GM21576 (cell line): ENCODE measurements at regions not wholly inside any gene's neighbourhood (a gene's known extent, or its start where the extent isn't known, plus 50 kb on each side); places are given as distances from the start of the nearest gene placed in this dataset.
"Not testable (repeated sequence)": the region's sequence is repeated elsewhere in the genome, so short reads cannot be mapped to it uniquely, and the experiment has no call there.

ENCODE experiments used
- ATAC-seq: cut with Tn5 transposase; IDR thresholded peaks from one replicate; pipeline ENCODE4 v1.9.1; 2021; ENCODE audit warnings: mild to moderate bottlenecking, moderate library complexity; ENCODE audit not compliant: unreplicated experiment

DNA sequence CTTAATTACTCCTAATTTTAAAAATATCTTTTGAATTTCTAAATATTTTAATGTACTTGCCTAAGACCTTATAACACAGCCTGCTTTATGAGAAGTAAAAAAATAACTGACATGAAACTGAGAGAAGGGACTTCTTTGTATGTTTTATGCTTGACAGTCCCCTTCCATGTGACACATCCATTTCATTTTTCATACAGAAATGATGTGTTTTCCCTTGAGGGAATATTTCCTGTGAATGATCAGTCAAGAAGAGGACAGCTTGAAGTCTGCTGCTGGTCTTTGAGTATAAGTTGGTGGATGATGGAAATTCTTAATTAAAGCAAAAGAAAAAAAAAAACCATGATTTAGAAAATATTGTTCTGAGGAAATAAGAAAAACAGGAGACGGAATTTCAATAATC, 230.4 kb upstream of the KLHL1 start:
- ATAC-seq: no peak

DNA sequence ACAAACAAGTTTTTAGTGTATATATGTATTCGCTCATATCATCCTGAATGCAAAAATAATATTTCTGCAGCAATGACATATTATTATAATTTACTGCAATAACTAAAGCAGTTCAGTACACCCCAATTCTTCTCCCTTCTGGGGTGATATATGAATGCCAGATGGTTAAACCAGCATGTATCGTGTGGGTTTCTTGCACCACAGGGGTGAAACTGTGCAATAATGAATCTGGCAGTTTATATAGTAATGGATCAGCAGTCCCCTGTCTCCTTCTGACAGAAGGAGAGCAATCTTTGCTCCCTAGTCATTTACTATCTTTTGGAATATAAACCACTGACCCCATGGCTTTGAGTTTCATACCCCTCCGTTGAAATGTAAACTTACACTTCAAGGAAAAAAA, 228.6 kb upstream of the KLHL1 start:
- no peak for ATAC-seq

DNA sequence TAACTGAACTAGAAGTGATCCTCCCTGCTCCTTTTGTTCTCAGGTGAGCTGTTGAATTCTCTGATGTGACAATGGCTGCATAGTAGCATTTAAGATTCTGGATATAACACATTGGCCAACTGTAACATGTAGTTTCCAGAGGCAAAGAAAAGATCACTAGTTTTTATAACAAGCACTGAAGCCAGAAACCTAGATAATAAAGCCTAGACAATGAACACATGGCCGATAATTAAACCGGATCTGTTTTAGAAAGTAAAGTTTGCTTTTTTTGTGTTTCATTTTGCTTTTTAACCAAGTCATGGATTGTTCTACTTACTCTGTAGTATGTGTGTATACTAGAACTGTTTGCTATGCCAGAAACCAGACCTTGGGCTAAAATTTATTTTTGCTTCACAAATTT, 225.5 kb upstream of the KLHL1 start:
- ATAC-seq: no peak

DNA sequence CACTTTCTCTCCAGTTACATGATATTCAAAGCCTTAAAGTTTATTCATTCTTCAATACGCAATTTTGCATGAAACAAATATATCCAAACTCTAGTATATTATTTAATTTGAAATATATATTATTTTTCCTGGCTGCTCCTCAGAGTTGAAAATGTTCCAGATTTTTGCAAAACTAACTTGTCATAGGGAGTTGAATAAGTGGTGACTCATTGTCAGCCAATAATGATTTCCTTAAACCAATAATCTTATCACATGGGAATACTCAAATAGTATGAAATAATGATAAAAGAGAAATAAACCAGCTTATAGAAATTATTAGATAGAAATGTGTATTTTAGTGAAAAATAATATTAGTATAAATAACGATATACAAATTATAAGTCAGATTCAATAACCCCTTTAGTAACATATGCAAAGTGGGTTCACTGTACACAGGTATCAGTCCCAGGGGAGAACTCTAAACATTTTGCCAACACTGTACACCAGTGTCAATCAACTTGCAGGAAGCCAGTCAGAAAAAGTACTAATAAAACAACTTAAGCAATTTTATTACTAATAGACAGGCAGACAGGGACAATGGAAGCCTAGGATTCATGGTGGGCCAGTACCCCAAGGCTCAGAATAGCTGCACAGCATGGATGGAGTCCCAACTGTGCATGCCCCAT, 222.6 kb upstream of the KLHL1 start:
- no peak for ATAC-seq

DNA sequence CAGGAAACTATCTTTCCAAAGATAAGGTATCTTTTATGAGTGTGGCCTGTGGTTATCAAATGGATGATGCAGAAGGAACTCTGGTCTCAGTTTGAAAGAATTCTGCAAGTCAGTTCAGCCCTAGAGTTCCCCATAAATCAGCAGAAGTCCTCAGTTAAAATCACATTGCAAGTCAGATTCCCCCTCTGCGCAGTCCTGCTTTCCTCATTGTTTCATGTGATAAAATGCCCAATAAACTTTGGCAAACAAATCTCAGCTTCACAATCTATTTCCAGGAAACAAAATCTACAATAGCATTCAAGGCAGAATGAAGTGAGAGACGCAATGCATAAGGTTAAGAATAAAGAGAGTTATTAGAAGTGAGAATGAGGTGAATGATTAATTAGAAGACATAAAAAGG, 216.3 kb upstream of the KLHL1 start:
- ATAC-seq: no peak

DNA sequence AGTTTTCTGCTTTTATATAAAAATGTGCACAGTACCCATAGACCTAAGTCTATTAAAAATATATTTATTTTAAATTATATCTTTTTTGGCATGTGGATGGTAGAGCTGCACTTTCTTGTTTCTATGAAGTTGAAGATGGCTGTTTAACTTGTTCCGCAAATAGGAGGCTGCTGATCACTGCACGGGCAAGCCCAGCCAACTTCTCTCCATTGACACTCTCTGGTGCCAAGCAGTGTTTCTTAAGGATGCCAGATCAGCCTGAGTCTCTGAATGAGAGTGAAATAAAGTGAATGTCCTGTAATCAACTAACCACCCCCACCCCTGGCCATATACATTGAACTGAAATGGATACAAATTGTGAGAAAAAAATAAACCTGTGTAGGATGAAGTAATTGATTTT, 202.9 kb upstream of the KLHL1 start:
- ATAC-seq: no peak

DNA sequence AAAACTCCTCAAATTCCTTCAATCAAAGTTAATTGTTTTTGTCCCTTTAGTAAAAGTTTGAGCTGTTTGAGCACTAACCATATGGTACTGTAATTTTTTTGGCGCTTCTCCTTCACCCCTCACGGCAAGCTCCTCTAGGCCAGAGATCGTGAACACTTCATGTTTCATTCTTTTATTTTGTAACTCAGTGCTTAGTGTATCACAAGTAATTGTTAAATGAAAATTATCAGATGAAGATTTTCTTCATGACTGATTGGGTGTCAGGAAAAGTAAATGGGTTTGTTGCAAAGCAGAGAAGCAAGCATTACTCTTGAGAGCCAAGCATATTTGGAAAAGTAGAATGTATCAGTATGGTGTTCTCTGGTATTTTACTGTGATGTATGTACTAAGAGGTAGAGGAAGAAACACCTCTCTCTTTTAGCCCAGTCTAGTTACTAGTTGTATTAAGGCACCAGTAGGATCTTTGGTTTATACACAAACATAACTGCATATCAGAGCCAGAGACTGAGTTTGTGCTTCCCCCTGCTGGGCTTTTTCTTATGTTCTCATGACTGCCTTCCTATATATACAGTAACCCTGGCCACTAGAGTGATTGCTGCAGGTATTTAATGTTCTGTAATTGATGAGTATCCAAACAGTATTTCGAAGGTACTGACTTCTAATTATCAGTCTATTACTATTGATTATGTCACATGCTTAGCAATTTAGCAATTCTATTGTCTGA, 202.3 kb upstream of the KLHL1 start:
- no peak for ATAC-seq

DNA sequence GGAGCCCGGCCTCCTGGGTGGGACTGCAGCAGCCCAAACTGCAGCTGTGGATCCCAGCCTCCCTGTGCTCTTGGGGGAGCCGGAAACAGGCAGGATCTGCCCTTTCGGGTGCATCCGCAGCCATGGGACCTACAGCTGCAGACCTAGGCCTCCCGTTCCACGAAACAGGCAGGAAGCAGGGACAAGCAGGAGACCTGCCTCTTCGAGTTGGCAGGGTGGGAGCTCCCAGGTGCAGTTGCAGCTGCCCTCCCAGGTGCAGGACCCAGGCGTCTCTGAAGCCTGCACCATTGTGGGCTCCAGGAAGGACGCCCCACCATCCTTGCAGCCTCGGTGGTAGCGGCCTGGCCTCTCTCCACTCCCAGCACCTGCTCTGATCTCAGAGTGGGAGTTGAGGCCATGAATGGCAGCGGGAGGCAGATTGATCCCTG, 189.0 kb upstream of the KLHL1 start:
- ATAC-seq: no peak

DNA sequence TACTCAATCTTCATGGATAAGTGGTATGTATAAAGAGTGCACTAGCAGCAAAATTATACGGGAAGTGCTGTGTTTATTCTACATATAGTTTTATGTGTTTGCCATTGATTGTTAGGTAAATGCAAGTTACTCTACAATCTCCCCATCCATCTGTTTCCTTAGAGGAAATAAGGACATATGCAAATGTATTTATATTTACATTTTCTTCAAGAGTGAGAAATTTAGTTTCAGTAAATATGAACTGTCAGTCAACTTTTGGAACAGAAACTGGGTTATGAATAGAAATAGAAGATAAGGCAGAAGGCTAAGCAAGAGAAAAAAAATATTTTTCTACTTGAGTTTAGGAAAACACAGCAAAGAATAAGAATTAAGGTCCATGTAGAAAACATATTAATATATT, 176.1 kb upstream of the KLHL1 start:
- ATAC-seq: no peak

DNA sequence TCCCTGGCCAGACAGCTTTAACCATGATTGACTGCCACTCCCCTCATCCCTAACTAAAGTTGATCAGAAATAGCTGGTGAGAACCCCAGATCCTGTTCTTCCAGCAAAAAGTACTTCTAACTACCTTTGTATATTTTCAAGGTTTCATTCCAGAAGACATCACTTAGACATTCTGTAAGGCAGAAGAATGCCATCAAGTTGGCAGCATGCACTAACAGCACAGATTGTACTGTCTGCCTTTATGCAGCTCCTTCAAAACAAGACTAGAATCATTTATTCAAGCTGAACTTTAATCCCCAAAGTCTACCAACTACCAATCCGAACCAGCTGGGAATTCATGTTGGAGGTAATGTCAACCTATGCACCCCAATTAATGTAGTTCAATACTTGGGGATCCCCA, 167.6 kb upstream of the KLHL1 start:
- no peak for ATAC-seq

DNA sequence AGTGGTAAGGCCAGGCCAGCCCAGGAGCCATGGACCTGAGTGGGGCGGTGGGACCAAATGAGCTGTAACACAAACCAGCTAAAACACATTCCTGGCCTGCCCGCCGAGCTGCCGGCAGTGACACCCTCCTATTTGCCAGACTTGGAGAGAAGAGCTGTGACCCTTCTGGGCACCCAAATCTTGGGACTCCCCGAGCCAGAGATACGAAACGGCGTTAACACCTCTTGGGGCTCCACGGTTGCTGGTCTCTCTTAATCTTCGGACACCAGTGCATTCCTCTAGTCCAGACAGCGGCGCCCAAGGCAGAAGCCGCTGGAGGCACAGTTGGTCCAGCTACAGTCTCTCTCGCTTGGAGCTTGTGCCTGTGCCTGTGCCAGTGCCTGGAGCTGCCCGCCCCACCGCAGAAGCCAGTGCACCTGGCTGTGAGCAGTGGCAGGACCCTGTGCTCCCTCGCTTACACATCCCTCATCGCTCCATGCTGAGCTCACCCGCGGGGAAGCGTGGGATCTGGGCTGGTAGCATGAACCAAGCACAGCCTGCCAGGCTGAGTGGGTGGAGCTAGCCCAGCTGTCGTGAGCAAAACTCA, 147.2 kb upstream of the KLHL1 start:
- ATAC-seq: no peak

DNA sequence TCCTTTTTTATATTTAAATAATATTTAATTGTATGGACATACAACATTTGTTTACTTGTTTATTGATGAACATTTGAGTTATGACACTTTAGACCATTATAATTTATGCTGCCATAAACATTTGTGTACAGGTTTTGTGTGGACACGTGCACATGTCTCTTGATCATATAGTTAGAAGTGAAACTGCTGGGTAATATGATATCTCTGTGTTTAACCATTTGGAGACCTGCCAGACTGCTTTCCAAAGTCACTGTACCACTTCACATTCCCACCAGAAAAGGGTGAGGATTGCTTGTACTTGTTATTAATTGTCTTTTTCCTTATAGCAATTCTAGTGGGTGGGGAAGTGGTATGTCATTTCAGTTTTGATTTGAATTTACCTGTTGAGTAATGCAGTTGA, 145.6 kb upstream of the KLHL1 start:
- no peak for ATAC-seq

DNA sequence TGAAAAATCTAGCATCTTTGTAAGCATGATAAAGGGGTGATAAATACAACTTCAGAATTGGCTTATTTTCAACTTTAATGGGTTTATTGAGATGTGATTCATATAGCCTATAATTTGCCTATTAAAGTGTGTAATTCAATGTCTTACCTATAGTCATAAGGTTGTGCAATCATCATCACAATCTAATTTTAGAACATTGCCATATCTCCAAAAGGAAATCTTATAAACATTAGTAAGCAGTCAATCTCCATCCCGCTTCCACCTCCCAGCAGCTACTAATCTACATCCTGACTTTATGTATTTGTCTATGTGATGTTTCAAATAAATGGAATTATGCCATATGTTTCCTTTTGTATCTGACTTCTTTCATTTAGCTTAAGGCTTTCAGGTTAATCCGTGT, 145.2 kb upstream of the KLHL1 start:
- no peak for ATAC-seq

DNA sequence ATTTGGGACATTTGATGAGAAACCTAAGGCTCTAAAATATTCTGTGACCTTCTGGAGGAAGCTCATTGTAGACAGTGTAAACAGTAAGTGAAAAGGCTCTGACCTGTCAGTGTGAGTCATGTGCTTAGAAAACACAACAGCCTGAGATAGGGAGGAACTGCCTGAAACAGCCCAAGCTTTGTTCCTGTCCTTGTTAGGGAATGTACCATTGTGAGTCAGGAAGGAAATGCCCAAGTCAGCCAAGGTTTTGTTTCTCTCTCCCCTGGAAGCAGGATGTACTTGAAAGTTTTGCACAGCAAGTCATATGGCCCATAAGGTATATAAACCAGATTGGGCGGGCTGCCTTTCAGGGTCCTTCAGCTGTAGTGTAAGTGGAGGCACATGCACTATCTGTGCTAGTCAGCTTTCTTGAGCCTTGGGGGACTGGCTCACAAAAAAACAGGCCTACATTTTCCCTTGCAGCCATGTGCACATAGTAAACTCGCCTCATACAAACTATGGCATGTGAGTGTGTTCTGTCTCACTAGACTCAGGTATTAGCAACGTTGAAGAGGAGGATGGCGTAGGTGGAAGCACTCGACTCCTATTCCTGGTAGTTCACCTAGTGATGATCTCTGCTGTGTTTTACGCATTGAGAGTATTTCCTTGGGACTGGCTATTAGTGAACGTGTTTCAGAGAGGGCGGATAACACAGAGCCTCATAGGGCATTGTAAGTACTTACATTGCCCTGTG, 141.2 kb upstream of the KLHL1 start:
- ATAC-seq: no peak

DNA sequence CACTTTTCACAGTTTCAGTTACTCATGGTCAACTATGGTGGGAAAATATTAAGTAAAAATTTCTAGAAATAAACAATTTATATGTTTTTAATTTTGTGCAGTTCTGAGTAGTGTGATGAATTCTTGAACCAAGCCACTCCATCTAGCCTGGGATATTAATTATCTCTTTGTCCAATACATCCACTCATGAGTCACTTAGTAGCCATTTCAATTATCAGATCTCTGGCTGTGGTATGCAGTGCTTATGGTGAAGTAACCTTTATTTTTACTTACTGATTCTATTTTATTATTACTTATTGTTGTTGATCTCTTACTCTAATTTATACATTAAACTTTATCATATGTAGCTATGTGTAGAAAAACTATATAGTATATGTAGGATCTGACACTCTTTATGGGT, 128.9 kb upstream of the KLHL1 start:
- no peak for ATAC-seq

DNA sequence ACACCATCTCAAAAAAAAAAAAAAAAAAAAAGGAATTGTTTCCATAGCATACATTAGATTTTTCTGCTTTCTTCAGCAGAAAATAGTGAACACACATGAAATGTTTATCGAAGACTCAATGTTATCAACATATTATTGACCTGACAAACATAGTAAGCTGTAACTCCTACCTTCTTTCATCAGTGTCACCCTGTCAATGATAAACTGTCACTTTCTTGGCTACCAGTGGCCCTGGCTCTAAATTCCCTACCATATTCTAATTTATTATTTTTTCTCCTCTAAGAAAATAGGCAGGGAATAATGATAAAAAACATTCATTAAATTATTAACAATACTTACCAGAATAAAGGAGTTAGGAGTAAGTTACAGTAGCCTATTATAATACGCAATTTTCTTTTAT, 127.3 kb upstream of the KLHL1 start:
- no peak for ATAC-seq

DNA sequence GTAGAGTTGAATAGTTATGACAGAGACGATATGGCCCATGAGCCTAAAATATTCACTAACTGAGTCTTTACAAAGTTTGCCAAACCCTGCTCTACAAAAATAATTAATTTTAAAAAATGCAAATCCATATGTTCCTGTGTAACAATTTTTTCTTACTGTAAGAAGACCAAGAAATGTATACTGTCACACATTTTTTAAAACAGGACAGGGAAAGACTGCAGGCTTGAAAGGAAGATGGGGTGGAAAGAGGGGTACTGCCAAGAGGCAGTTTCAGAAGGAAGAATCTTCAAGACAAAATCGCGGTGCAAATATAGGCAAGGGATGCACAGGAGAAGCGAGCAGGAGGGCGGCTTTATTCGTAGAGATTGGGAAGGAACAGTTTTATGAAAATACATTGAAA, 115.7 kb upstream of the KLHL1 start:
- no peak for ATAC-seq

DNA sequence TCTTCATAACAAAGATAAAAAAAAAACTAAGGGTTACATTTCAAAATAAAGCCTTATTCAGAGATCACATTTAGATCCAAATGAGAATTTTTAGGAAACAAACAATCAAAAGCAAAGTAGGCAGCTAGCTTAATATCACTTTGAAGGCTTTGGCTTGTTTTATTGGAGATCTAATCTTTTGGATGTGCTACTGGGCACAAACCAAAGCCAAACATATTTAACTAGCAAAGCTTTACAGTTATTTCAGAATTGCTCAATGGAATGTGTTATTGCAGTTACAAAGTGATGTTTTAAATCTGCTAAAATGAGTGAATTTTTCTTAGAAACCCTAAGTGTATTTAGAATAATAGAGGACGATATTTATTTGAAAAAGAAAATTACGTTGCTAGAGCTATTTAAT, 114.7 kb upstream of the KLHL1 start:
- ATAC-seq: no peak

DNA sequence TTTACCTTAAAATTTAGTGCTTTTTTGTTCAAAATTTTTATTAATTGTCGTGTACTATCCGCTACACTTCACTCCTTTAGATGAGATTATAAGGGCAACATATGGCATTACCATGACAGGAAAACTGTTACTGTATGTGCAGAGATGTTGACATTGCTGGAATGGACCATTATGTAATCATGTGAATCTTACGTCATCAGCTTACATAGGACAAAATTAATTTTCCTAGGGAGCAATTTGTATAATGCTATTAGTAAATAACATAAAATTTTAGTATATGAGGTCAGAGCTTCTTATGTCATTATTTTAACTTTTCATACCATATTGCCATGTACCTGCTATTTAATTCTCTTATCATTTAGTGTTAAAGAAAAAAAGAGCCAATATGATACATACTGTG, 110.4 kb upstream of the KLHL1 start:
- no peak for ATAC-seq

DNA sequence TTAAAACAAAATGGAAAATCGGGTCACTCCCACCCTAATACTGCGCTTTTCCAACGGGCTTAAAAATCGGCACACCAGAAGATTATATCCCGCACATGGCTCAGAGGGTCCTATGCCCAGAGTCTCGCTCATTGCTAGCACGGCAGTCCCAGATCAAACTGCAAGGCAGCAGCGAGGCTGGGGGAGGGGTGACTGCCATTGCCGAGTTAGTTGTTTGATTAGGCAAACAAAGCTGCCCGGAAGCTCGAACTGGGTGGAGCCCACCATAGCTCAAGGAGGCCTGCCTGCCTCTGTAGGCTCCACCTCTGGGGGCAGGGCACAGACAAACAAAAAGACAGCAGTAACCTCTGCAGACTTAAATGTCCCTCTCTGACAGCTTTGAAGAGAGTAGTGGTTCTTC, 100.7 kb upstream of the KLHL1 start:
- ATAC-seq: not testable (repeated sequence)

DNA sequence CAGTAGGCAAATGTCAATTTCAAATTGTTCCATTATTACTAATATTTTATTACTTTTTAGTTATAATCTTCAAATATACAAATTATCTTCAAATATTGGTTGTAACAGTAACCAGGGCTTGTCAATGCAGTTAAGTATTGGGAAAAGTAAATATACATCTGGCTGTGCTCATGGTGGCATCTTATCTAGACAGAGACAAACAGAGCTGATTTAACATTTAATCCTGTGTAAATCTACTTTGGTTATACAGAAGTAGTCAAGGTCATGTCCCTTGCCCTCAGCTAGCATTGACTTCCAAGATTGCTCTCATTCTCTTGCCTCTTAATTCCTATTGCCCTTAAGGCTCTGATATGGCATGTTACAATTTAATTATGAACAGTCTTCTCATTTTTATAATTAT, 98.4 kb upstream of the KLHL1 start:
- no peak for ATAC-seq
